ENCODE measurements at regions not wholly inside any gene's neighbourhood (a gene's known extent, or its start where the extent isn't known, plus 50 kb on each side); places are given as distances from the start of the nearest gene placed in this dataset.

DNA sequence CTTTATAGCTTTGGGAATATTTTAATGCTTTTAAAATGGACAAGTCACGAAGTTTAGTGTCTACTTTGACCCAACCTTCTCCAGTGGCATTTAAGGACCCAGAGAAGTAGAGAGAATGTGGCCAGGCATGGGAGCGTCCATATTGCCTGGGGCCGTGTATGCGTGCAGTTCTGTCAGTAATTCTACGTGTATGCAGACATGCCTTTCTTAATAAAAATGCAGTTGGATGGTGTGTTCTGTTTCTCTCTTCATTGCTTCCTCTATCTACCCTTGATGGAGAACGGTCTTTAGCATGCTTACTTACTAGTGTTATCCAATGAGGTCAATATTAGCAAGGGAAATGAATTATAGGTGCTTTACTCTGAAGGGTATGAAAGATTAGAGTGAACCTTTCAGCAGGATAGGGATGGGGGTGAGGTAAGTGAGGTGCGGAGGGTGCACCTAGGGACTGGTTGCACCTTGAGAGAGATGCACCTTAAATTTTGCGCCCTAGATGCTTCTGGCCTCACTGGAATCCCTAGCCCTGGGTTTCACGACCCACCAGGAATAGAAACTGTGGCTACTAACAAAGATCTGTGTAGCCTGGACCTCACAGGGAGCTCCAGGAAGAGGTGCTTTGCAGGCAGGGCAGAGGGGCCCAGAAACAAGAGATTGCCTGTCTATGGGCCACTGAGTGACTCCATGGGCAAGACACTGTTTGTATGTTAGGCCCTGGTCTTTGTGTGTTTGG, 194.3 kb downstream of the MYCN start:
- TF ChIP-seq TAF1 (IDR thresholded peaks at IDR 0.05; ENCODE audit: borderline replicate concordance, insufficient read depth, low read length) (no peak), POLR2AphosphoS5 (IDR thresholded peaks at IDR 0.05; ENCODE audit: low read depth, low read length) (no peak), SIN3A (IDR thresholded peaks at IDR 0.05; ENCODE audit: borderline replicate concordance, insufficient read depth, low read length) (no peak), FOXP2 (optimal IDR thresholded peaks at IDR 0.05; ENCODE audit: borderline replicate concordance, extremely low read depth, extremely low read length, insufficient read depth) (no peak)
- TF ChIP-seq, protein P1, sequence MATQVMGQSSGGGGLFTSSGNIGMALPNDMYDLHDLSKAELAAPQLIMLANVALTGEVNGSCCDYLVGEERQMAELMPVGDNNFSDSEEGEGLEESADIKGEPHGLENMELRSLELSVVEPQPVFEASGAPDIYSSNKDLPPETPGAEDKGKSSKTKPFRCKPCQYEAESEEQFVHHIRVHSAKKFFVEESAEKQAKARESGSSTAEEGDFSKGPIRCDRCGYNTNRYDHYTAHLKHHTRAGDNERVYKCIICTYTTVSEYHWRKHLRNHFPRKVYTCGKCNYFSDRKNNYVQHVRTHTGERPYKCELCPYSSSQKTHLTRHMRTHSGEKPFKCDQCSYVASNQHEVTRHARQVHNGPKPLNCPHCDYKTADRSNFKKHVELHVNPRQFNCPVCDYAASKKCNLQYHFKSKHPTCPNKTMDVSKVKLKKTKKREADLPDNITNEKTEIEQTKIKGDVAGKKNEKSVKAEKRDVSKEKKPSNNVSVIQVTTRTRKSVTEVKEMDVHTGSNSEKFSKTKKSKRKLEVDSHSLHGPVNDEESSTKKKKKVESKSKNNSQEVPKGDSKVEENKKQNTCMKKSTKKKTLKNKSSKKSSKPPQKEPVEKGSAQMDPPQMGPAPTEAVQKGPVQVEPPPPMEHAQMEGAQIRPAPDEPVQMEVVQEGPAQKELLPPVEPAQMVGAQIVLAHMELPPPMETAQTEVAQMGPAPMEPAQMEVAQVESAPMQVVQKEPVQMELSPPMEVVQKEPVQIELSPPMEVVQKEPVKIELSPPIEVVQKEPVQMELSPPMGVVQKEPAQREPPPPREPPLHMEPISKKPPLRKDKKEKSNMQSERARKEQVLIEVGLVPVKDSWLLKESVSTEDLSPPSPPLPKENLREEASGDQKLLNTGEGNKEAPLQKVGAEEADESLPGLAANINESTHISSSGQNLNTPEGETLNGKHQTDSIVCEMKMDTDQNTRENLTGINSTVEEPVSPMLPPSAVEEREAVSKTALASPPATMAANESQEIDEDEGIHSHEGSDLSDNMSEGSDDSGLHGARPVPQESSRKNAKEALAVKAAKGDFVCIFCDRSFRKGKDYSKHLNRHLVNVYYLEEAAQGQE (IDR thresholded peaks at IDR 0.05; ENCODE audit: insufficient read depth in 1 of 2, low read depth in 2 of 2, low read length in 2 of 2), result no peak

DNA sequence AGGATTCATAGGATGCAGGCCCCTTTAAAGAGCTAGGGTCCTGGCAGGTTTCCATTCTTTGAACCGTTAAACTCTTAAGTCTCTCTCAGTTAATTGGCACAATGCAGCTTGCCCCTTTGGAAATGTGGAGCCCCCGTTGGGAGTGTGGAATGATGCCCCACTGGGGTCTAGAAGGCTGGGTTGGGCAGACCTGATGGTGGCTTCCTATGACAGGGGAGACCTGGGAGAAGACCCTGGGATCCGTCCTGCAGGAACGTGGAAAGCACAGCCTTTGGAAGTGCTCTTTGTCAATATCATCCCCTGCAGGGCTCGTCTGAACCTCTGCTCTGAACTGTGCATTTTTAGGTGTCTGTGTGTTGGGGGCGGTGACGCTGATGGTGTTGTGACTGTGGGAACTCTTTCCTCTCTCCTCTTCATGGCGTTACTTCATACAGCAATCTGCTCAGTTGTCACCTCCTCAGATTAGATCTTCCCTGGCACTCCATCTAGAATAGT, 190.6 kb downstream of the MYCN start:
- TF ChIP-seq FOXP2 (optimal IDR thresholded peaks at IDR 0.05; ENCODE audit: borderline replicate concordance, extremely low read depth, extremely low read length, insufficient read depth), result no peak
- no peak for TF ChIP-seq SIN3A (IDR thresholded peaks at IDR 0.05; ENCODE audit: borderline replicate concordance, insufficient read depth, low read length)
- TF ChIP-seq, protein P1 (IDR thresholded peaks at IDR 0.05; ENCODE audit: insufficient read depth in 1 of 2, low read depth in 2 of 2, low read length in 2 of 2), result no peak
- no peak for TF ChIP-seq POLR2AphosphoS5 (IDR thresholded peaks at IDR 0.05; ENCODE audit: low read depth, low read length)
- no peak for TF ChIP-seq TAF1 (IDR thresholded peaks at IDR 0.05; ENCODE audit: borderline replicate concordance, insufficient read depth, low read length)

DNA sequence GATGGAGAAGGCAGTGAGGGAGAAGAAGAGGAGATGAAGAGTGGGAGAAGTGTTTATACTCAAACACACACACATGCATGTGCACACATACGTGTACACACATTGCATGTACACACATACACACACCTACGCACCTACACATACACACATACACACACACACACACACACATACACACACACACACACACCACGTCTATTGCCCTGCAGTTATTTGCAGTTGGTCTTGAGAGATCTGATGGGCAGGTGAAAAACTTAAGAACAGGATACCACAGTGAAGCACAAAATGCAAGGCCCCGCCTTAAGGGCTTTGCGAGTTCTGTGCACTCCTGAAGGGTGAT, 190.2 kb downstream of the MYCN start:
- TF ChIP-seq TAF1 (IDR thresholded peaks at IDR 0.05; ENCODE audit: borderline replicate concordance, insufficient read depth, low read length), result no peak
- TF ChIP-seq FOXP2 (optimal IDR thresholded peaks at IDR 0.05; ENCODE audit: borderline replicate concordance, extremely low read depth, extremely low read length, insufficient read depth), result no peak
- no peak for TF ChIP-seq SIN3A (IDR thresholded peaks at IDR 0.05; ENCODE audit: borderline replicate concordance, insufficient read depth, low read length)
- TF ChIP-seq, protein P1 (IDR thresholded peaks at IDR 0.05; ENCODE audit: insufficient read depth in 1 of 2, low read depth in 2 of 2, low read length in 2 of 2), result no peak
- TF ChIP-seq POLR2AphosphoS5 (IDR thresholded peaks at IDR 0.05; ENCODE audit: low read depth, low read length), result no peak

DNA sequence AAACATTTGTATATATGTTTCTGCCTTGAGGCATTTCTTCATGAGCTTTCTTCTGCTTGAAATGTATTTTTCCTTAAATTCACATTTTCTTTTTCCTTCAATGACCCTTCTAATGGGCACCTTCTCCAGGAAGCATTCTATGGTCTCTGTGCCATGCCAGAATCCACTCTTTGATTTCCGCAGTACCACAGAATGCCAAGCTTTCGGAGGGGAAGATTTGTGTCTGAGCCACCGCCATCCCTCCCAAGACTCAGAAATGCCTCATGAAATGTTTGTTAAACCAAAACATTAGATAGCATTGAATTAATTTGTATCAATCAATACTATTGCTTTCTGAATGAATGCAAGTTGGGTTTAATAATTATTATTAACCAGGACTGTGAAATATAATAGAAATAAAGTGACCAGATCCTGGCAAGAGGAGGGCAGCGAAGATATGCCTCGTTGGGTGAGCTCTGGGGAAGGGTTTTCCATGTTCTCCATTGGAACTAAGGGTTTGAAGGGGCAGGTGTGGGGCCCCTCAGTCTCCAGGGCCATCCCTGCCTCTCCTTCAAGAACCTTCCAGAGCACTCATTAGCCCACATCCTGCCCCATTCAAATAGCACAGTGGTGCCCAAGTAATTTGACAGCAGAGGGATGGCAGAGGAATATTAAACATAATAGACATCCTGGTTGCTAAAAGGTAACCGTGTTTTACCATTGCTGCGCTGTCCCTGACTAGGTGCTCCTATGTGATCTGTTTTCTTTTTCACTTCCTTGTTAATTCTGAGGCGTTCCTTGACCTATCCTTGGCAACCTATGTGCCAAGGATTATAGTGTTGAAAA, 189.6 kb downstream of the MYCN start:
- TF ChIP-seq TAF1 (IDR thresholded peaks at IDR 0.05; ENCODE audit: borderline replicate concordance, insufficient read depth, low read length) (no peak), FOXP2 (optimal IDR thresholded peaks at IDR 0.05; ENCODE audit: borderline replicate concordance, extremely low read depth, extremely low read length, insufficient read depth) (no peak), POLR2AphosphoS5 (IDR thresholded peaks at IDR 0.05; ENCODE audit: low read depth, low read length) (no peak)

DNA sequence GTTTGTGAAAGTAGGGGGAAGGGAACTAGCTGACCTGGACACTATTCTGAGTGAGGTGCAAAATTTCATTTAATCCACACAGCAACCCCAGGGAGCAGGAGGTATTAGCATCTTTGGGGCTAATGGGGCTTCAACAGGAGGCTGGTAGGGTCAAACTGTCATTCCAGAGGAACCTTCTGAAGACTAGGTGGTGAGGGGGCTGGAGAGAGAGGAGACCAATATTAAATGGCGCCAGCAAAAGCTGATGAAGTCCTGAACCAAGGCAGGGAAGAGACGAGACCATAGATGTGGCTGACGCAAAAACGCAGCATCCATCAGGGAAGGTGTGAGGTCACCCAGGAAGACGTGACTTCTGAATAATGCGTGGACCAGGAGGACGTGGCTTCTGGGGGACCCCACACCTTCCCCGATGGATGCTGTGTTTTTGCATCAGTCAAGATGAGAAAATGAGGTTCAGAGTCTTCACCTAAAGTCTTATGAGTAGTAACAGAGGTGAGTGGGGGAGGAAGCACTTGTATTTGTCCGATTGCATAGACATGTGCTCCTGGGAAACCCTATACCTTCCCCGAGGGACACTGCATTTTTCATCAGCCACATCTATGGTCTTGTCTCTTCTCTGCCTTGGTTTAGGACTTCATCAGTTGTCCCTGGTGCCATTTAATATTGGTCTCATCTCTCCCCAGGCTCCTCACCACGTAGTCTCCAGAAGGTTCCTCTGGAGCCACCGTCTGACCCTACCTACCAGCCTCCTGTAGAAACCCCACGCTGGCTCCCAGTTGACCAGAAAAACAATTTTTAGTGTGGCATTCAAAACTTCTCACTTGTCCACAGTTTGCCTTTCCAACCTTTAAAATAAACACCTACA, 188.6 kb downstream of the MYCN start:
- TF ChIP-seq, protein P1 (IDR thresholded peaks at IDR 0.05; ENCODE audit: insufficient read depth in 1 of 2, low read depth in 2 of 2, low read length in 2 of 2), result no peak
- TF ChIP-seq TAF1 (IDR thresholded peaks at IDR 0.05; ENCODE audit: borderline replicate concordance, insufficient read depth, low read length) (no peak), POLR2AphosphoS5 (IDR thresholded peaks at IDR 0.05; ENCODE audit: low read depth, low read length) (no peak), SIN3A (IDR thresholded peaks at IDR 0.05; ENCODE audit: borderline replicate concordance, insufficient read depth, low read length) (no peak), FOXP2 (optimal IDR thresholded peaks at IDR 0.05; ENCODE audit: borderline replicate concordance, extremely low read depth, extremely low read length, insufficient read depth) (no peak)
